GM18499 (cell line): ENCODE measurements at regions not wholly inside any gene's neighbourhood (a gene's known extent, or its start where the extent isn't known, plus 50 kb on each side); places are given as distances from the start of the nearest gene placed in this dataset.
"Not testable (repeated sequence)": the region's sequence is repeated elsewhere in the genome, so short reads cannot be mapped to it uniquely, and the experiment has no call there.

Experiments used
- ATAC-seq: cut with Tn5 transposase; IDR thresholded peaks from one replicate; pipeline ENCODE4 v1.9.1; 2021; ENCODE audit warnings: moderate number of reproducible peaks; ENCODE audit not compliant: insufficient read depth, unreplicated experiment

GRCh38 chr1:87965193-87965592, 636.5 kb downstream of the LMO4 start:
- no peak for ATAC-seq

GRCh38 chr1:87968197-87968955, 639.7 kb downstream of the LMO4 start:
- ATAC-seq = no peak

- no peak for ATAC-seq
These were observed 640.4 kb downstream of the LMO4 start for GRCh38 chr1:87969040-87969439.

- ATAC-seq = no peak
These were observed 644.1 kb downstream of the LMO4 start for GRCh38 chr1:87972811-87973210.

- ATAC-seq = no peak
These were observed 645.2 kb downstream of the LMO4 start for GRCh38 chr1:87973896-87974295.

- no peak for ATAC-seq
These were observed 647.6 kb downstream of the LMO4 start for GRCh38 chr1:87976316-87976715.

GRCh38 chr1:87977145-87977544, 648.5 kb downstream of the LMO4 start:
- ATAC-seq = no peak

- no peak for ATAC-seq
These were observed 650.4 kb downstream of the LMO4 start for GRCh38 chr1:87979079-87979478.

- ATAC-seq = no peak
These were observed 651.8 kb downstream of the LMO4 start for GRCh38 chr1:87980494-87980893.

GRCh38 chr1:87981386-87981785, 652.7 kb downstream of the LMO4 start:
- ATAC-seq = no peak

GRCh38 chr1:87981810-87982209, 653.1 kb downstream of the LMO4 start:
- no peak for ATAC-seq

GRCh38 chr1:87983841-87984240, 655.2 kb downstream of the LMO4 start:
- ATAC-seq = no peak

- no peak for ATAC-seq
These were observed 656.4 kb downstream of the LMO4 start for GRCh38 chr1:87985071-87985470.

GRCh38 chr1:87986130-87986866, 657.6 kb downstream of the LMO4 start:
- ATAC-seq = no peak

- ATAC-seq = no peak
These were observed 660.7 kb downstream of the LMO4 start for GRCh38 chr1:87989346-87989745.

- not testable (repeated sequence) for ATAC-seq
These were observed 663.9 kb downstream of the LMO4 start for GRCh38 chr1:87992536-87992935.

- ATAC-seq = no peak
These were observed 664.4 kb downstream of the LMO4 start for GRCh38 chr1:87993051-87993450.

- ATAC-seq = no peak
These were observed 671.2 kb downstream of the LMO4 start for GRCh38 chr1:87999852-88000251.

GRCh38 chr1:88001460-88001859, 672.8 kb downstream of the LMO4 start:
- no peak for ATAC-seq

GRCh38 chr1:88003255-88003654, 674.6 kb downstream of the LMO4 start:
- no peak for ATAC-seq

- no peak for ATAC-seq
These were observed 674.2 kb upstream of the PKN2 start for GRCh38 chr1:88009916-88010315.

- ATAC-seq = no peak
These were observed 670.6 kb upstream of the PKN2 start for GRCh38 chr1:88013485-88013884.
